ENCODE measurements at regions not wholly inside any gene's neighbourhood (a gene's known extent, or its start where the extent isn't known, plus 50 kb on each side); places are given as distances from the start of the nearest gene placed in this dataset.

DNA sequence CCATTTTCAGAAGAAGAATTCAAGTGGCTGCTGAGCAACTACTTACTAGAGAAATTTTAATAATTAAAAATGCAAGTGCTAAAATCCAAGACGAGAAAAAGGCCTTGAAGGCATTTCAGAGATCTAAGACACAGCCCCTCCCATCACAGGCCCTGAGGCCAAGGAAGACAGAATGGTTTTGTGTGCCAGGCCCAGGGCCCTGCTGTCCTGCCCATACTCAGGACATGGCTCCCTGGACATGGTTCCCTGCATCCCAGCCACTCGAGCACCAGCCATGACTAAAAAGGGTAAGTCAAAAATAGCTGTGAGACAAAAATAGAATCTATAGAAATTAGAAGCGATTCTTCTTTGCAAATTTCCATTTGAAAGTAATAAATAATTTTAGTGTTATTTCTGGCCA, 364.9 kb downstream of the COL12A1 start:
- Histone ChIP-seq H2AFZ (ENCODE audit: low read depth, low read length) (no peak overlapping the region), H3K36me3 (ENCODE audit: control insufficient read depth, insufficient read depth, low read length) (no peaks in the 10 kb centered on the region), H3K9ac (ENCODE audit: insufficient read depth in 1 of 2, low read depth in 2 of 2, low read length in 2 of 2) (no peak overlapping the region), H4K20me1 (replicated peaks; ENCODE audit: control insufficient read depth, insufficient read depth, low read length) (no peaks in the 10 kb centered on the region), H3K4me1 (replicated peaks in 1 of 2; ENCODE audit: control insufficient read depth in 2 of 2, insufficient read depth in 2 of 2, low read length in 2 of 2) (no peaks in the 10 kb centered on the region), H3K4me3 (no peak overlapping the region), H3K4me2 (ENCODE audit: insufficient read depth, low read length) (no peak overlapping the region), H3K27me3 (ENCODE audit: control insufficient read depth in 2 of 2, insufficient read depth in 2 of 2, low read length in 2 of 2) (no peaks in the 10 kb centered on the region), H3K79me2 (ENCODE audit: control insufficient read depth, insufficient read depth, low read length) (no peaks in the 10 kb centered on the region), H3K9me1 (ENCODE audit: control insufficient read depth, insufficient read depth, low read length) (no peaks in the 10 kb centered on the region), H3K27ac (ENCODE audit: extremely low read depth, low read depth, low read length) (no peak overlapping the region), H3K9me3 (replicated peaks; ENCODE audit: control insufficient read depth, insufficient read depth, low read depth, low read length) (no peaks in the 10 kb centered on the region)
- DNase-seq (ENCODE audit: extremely low read depth in 1 of 4, low spot score in 3 of 4) (no peak), ATAC-seq (no peak), FAIRE-seq (no peak)
- BruUV-seq (replicated peaks): no TSS peak
- intact Hi-C loops (cut with micrococcal nuclease): no loop called here
- CTCF ChIA-PET (ENCODE audit: low intra/inter-chr PET ratio): no interaction called here
- POLR2A ChIA-PET: no interaction called here
- no peak for TF ChIP-seq MYBL2 (IDR thresholded peaks at IDR 0.05; ENCODE audit: low read depth)
- no peak for TF ChIP-seq MYBL2 (CRISPR knock-in tag; IDR thresholded peaks at IDR 0.05; ENCODE audit: borderline replicate concordance)
- TF ChIP-seq RNF2 (IDR thresholded peaks at IDR 0.05): no peak
- TF ChIP-seq, protein P1, sequence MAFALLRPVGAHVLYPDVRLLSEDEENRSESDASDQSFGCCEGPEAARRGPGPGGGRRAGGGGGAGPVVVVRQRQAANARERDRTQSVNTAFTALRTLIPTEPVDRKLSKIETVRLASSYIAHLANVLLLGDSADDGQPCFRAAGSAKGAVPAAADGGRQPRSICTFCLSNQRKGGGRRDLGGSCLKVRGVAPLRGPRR (CRISPR knock-in tag; IDR thresholded peaks at IDR 0.05): no peak
- TF ChIP-seq, protein P2, sequence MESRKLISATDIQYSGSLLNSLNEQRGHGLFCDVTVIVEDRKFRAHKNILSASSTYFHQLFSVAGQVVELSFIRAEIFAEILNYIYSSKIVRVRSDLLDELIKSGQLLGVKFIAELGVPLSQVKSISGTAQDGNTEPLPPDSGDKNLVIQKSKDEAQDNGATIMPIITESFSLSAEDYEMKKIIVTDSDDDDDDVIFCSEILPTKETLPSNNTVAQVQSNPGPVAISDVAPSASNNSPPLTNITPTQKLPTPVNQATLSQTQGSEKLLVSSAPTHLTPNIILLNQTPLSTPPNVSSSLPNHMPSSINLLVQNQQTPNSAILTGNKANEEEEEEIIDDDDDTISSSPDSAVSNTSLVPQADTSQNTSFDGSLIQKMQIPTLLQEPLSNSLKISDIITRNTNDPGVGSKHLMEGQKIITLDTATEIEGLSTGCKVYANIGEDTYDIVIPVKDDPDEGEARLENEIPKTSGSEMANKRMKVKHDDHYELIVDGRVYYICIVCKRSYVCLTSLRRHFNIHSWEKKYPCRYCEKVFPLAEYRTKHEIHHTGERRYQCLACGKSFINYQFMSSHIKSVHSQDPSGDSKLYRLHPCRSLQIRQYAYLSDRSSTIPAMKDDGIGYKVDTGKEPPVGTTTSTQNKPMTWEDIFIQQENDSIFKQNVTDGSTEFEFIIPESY (CRISPR knock-in tag; IDR thresholded peaks at IDR 0.05): no peak
- no peak for TF ChIP-seq ZNF696 (CRISPR knock-in tag; conservative IDR thresholded peaks at IDR 0.05)
- TF ChIP-seq NR2F6 (CRISPR knock-in tag; IDR thresholded peaks at IDR 0.05): no peak
- no peak for TF ChIP-seq MED1 (CRISPR knock-in tag; IDR thresholded peaks at IDR 0.05; ENCODE audit: borderline replicate concordance)
- TF ChIP-seq RAD21 (CRISPR knock-in tag; conservative IDR thresholded peaks at IDR 0.05 in 1 of 2, IDR thresholded peaks at IDR 0.05 in 1 of 2): no peak
- TF ChIP-seq MTF1 (CRISPR knock-in tag; IDR thresholded peaks at IDR 0.05; ENCODE audit: borderline replicate concordance): no peak
- no peak for TF ChIP-seq RBM14 (IDR thresholded peaks at IDR 0.05; ENCODE audit: borderline replicate concordance, insufficient read depth, low read depth, low read length)
- no peak for TF ChIP-seq NR2C1 (IDR thresholded peaks at IDR 0.05)
- no peak for TF ChIP-seq NR2C1 (tag; IDR thresholded peaks at IDR 0.05)
- TF ChIP-seq, protein P3, sequence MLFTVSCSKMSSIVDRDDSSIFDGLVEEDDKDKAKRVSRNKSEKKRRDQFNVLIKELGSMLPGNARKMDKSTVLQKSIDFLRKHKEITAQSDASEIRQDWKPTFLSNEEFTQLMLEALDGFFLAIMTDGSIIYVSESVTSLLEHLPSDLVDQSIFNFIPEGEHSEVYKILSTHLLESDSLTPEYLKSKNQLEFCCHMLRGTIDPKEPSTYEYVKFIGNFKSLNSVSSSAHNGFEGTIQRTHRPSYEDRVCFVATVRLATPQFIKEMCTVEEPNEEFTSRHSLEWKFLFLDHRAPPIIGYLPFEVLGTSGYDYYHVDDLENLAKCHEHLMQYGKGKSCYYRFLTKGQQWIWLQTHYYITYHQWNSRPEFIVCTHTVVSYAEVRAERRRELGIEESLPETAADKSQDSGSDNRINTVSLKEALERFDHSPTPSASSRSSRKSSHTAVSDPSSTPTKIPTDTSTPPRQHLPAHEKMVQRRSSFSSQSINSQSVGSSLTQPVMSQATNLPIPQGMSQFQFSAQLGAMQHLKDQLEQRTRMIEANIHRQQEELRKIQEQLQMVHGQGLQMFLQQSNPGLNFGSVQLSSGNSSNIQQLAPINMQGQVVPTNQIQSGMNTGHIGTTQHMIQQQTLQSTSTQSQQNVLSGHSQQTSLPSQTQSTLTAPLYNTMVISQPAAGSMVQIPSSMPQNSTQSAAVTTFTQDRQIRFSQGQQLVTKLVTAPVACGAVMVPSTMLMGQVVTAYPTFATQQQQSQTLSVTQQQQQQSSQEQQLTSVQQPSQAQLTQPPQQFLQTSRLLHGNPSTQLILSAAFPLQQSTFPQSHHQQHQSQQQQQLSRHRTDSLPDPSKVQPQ (CRISPR knock-in tag; IDR thresholded peaks at IDR 0.05; ENCODE audit: borderline replicate concordance): no peak
- in situ Hi-C loops (cut with MboI): no loop called here
- 2% methylated on average over 3 of the region's 3 CpGs for WGBS (ENCODE audit: insufficient coverage, low coverage, missing lambda C conversion rate)

Measured in K562 (cell line).